Fibroblast of peridontal ligament (primary cell): ENCODE measurements at regions not wholly inside any gene's neighbourhood (a gene's known extent, or its start where the extent isn't known, plus 50 kb on each side); places are given as distances from the start of the nearest gene placed in this dataset.

Experiments used
- DNase-seq: peaks from one replicate; pipeline ENCODE4 v3.0.0-alpha.2; 2010; ENCODE audit errors: extremely low read depth

- no peak for DNase-seq
Observed at GRCh38 chr13:24081387-24081786, 79.1 kb upstream of the SPATA13 start.

DNA sequence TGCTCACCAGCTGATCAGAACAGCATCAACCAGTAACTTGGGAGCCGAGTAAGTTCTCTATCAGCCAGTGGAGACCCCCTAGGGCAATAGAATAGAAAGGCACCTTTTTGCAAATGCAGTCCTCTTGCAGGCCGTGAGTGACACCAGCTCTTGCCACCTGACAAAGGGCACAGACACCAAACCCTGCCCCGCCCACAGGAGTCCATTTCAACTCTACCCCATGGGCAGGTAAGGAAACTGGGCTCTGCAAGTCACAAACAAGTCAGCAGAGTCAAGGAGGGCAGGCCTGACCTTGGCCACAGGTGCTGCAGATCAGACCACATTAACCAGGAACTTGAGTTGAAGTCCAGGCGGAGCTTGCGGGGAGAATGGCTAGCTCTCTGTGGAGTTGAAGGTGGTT is 77.4 kb upstream of the SPATA13 start:
- no peak for DNase-seq

- peak; percentile 29 for DNase-seq
Observed at GRCh38 chr13:24083722-24084421, 76.6 kb upstream of the SPATA13 start.

- DNase-seq, result no peak
Observed at GRCh38 chr13:24085662-24086061, 74.9 kb upstream of the SPATA13 start.

- no peak for DNase-seq
Observed at GRCh38 chr13:24086642-24087041, 73.9 kb upstream of the SPATA13 start.

- DNase-seq, result no peak
Observed at GRCh38 chr13:24087605-24088225, 72.8 kb upstream of the SPATA13 start.

GRCh38 chr13:24090049-24090448 is 70.5 kb upstream of the SPATA13 start:
- no peak for DNase-seq

DNA sequence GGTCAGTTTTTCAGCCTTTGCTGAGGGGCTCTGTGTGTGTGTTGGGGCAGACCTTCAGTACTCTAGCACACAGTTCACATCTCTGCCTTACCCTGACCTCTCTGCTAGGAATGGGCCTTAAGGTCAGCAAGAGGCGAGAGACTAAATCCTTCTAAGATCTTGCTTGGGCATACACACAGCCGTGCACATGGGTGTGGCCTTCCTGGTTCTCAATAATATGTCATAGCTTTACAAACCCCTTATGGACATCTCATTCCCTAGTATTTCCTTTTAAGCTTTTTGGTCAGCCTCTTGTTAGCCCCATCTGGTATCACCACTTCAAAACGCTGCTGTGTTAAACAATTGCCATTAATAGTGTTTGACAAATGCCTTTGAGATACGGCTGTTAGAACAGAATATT is 69.4 kb upstream of the SPATA13 start:
- DNase-seq, result no peak

GRCh38 chr13:24092108-24092507 is 68.4 kb upstream of the SPATA13 start:
- DNase-seq, result no peak

DNA sequence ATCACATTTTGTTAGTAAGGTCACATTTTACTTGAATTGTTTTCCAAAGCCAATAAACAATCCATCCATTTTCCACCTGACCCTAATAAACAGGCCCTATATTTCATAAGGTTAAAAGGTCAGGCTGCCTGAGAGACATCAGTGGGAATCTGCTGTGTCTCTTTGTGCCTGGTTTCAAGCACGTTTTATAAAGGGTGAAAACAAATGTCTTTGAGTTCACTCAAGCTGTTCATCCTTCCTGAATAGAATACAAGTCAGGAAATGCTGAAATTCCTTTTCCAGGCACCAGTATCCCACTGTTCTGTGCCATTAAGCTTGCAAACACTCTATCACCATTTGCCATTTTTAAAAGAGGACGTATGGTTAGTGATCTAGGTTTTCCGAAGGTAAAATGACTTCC is 67.5 kb upstream of the SPATA13 start:
- DNase-seq, result no peak

DNA sequence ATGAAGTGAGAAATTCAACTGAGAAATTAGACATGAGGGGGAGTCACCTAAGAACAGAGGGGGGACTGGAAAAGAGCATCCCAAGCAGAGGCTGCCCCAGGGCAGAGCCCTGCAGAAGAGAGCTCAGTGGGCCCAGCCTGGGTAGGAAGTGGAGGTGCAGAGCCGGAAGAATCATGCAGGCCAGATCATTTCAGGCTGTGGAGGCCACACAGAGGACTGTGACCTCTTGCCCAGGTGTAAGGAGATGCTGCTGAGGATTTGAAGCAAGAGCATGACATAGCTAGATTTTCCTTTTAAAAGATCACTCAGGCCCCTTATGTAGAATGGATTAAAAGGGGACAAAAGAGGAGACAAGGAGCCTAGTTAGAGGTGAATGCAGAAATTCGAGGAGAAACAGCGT is 63.9 kb upstream of the SPATA13 start:
- no peak for DNase-seq

DNA sequence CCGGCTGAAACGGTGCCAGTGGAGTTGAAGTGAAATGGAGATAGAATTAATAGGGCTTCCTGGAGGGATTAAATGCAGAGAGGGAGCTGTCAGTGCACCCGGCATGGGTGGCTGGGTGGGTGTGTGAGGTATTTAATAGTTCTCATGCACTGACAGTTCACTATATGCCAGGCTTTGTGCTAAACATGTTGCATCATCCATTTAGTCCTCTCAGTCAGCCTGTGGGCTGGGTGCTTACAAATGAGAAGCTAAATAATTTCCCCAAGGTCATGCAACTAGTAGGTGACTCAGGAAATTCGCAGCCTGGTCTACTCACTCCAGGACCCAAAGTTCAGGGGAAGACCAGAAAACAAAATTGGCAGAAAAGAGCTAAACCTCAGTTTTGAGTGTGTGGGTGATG is 63.5 kb upstream of the SPATA13 start:
- DNase-seq, result peak; percentile 71

DNA sequence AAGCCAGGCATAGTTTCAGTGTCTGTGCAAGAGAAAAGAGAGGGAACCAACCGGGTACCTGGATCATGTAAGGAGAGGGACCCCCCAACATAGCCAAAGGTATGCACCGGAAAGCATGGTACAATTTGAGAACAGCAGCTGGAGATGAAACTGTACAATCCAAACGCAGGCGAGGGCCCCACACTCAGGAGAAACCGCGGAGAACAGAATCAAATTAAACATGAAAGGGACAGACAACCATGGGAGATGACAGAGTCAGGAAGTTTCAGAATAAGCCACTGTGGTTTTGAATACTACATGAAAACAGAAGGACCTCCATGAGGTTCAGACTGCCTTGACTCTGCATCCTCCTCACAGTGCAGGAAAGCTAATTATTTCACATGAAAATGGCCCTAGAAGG is 62.9 kb upstream of the SPATA13 start:
- no peak for DNase-seq

DNA sequence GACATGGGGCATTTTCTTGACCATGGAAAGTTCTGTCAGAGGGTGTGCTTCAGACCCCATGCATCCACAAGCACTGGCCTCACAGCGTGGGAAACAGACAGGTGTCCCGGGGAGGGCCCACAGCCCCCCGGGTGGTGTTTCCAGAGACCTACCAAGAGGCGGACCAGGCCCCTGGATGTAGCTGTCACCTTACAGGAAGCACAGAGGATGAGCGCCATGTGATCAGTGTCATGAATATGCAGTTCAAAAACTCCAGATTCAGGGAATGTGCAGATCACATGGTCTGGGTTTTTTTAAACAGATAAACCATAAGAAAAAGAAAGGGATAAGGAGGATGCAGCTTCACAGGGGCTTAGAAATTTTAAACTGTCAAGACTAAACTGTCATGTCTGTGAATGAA is 61.0 kb upstream of the SPATA13 start:
- DNase-seq, result no peak

GRCh38 chr13:24100188-24100587 is 60.3 kb upstream of the SPATA13 start:
- no peak for DNase-seq

DNA sequence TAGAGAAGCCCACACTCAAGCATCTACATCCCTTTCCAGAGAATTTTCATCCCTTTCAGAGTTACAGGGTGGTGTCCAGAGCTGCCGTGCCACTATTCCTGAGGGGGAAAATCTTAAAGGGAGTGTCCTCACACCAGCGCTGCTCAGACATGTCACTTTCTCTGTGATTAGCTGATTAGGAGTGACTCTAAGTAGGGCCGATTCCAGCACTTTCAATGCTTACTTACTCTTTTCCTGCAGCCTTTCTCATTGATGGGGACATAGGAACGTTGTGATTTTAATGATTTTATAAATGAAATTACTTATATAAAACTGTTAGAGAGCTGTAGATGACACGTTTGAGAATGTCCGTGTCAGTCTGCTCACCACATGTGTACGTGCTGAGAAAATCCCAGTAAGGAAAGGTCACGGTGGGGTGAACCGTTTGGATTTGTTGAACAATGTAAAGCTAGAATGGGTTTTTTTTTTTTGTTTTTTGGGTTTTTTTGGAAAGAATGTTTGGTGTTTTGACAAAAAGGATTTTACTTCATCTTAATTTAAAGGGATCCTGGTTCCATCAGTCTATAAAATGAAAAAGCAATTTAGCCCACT is 56.6 kb upstream of the SPATA13 start:
- DNase-seq, result no peak

DNA sequence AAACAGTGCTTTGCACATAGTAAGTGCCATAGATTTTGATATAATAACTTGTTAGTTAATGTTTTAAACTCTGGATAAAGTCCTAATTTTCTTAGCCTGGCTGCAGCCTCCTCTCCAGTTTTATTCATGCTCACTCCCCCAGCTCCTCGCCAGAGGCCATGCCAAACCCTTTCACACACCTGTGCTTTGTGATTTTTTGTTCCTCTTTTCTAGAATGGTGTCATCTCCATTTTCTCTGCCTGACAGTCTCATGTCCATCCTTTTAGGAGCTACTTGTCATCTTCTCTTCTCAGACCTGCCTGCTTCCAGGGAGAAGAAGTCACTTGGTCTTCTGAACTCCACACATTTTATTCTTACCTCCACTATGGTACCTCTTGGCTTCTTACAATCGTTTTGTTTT is 55.8 kb upstream of the SPATA13 start:
- no peak for DNase-seq

DNA sequence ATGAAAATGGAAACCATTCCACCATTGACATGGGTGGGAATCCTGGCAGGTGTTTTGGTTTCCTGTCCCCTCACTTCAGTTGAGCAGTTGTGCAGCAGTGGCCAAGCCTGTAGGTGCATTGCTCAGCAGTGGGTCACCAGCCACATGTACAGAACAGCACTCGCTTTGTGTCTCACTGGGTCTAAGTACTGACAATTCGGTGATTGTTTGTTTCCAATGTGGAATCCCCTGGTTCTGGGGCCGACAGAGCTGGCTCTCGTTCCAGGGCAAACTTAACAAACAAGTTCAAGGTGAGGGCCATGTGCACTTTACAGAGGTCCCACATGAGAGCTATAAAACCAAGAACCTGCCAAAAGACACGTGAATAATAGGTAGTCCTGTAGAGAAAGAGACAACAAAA is 54.1 kb upstream of the SPATA13 start:
- no peak for DNase-seq

- DNase-seq, result no peak
Observed at GRCh38 chr13:24107955-24108614, 52.4 kb upstream of the SPATA13 start.

- no peak for DNase-seq
Observed at GRCh38 chr13:24108615-24108965, 51.9 kb upstream of the SPATA13 start.

- no peak for DNase-seq
Observed at GRCh38 chr13:24110011-24110410, 50.5 kb upstream of the SPATA13 start.
